ENCODE measurements at regions not wholly inside any gene's neighbourhood (a gene's known extent, or its start where the extent isn't known, plus 50 kb on each side); places are given as distances from the start of the nearest gene placed in this dataset.
"Not testable (repeated sequence)": the region's sequence is repeated elsewhere in the genome, so short reads cannot be mapped to it uniquely, and the experiment has no call there.

GRCh38 chr3:109982201-109982600, 644.9 kb upstream of the DPPA4 start:
- DNase-seq (ENCODE audit: low read depth in 4 of 4, low spot score in 2 of 4): peak in 2 of 4 donors; percentile 2 to 9

- DNase-seq (ENCODE audit: low read depth in 4 of 4, low spot score in 2 of 4): no peak
Observed at GRCh38 chr3:109984976-109985375, 647.6 kb upstream of the DPPA4 start.

- no peak for DNase-seq (ENCODE audit: low read depth in 4 of 4, low spot score in 2 of 4)
Observed at GRCh38 chr3:109985943-109986555, 648.7 kb upstream of the DPPA4 start.

- no peak for DNase-seq (ENCODE audit: low read depth in 4 of 4, low spot score in 2 of 4)
Observed at GRCh38 chr3:109994853-109995252, 657.5 kb upstream of the DPPA4 start.

GRCh38 chr3:109995377-109995776, 658.0 kb upstream of the DPPA4 start:
- DNase-seq (ENCODE audit: low read depth in 4 of 4, low spot score in 2 of 4): no peak

- DNase-seq (ENCODE audit: low read depth in 4 of 4, low spot score in 2 of 4): not testable (repeated sequence)
Observed at GRCh38 chr3:110001905-110002304, 664.6 kb upstream of the DPPA4 start.

GRCh38 chr3:110006913-110007312, 669.6 kb upstream of the DPPA4 start:
- no peak for DNase-seq (ENCODE audit: low read depth in 4 of 4, low spot score in 2 of 4)

- DNase-seq (ENCODE audit: low read depth in 4 of 4, low spot score in 2 of 4): no peak
Observed at GRCh38 chr3:110015231-110015963, 678.1 kb upstream of the DPPA4 start.

GRCh38 chr3:110016235-110016815, 679.0 kb upstream of the DPPA4 start:
- DNase-seq (ENCODE audit: low read depth in 4 of 4, low spot score in 2 of 4): no peak

GRCh38 chr3:110017304-110017703, 680.0 kb upstream of the DPPA4 start:
- DNase-seq (ENCODE audit: low read depth in 4 of 4, low spot score in 2 of 4): no peak

GRCh38 chr3:110021659-110022058, 684.3 kb upstream of the DPPA4 start:
- no peak for DNase-seq (ENCODE audit: low read depth in 4 of 4, low spot score in 2 of 4)

- not testable (repeated sequence) for DNase-seq (ENCODE audit: low read depth in 4 of 4, low spot score in 2 of 4)
Observed at GRCh38 chr3:110023022-110023421, 685.7 kb upstream of the DPPA4 start.

GRCh38 chr3:110026421-110026820, 689.1 kb upstream of the DPPA4 start:
- no peak for DNase-seq (ENCODE audit: low read depth in 4 of 4, low spot score in 2 of 4)

- DNase-seq (ENCODE audit: low read depth in 4 of 4, low spot score in 2 of 4): no peak
Observed at GRCh38 chr3:110027446-110028080, 690.2 kb upstream of the DPPA4 start.

- DNase-seq (ENCODE audit: low read depth in 4 of 4, low spot score in 2 of 4): no peak
Observed at GRCh38 chr3:110031975-110032374, 694.6 kb upstream of the DPPA4 start.

GRCh38 chr3:110059431-110059830, 722.1 kb upstream of the DPPA4 start:
- DNase-seq (ENCODE audit: low read depth in 4 of 4, low spot score in 2 of 4): no peak

- no peak for DNase-seq (ENCODE audit: low read depth in 4 of 4, low spot score in 2 of 4)
Observed at GRCh38 chr3:110062716-110063115, 725.4 kb upstream of the DPPA4 start.

GRCh38 chr3:110063178-110063577, 725.8 kb upstream of the DPPA4 start:
- no peak for DNase-seq (ENCODE audit: low read depth in 4 of 4, low spot score in 2 of 4)

- DNase-seq (ENCODE audit: low read depth in 4 of 4, low spot score in 2 of 4): no peak
Observed at GRCh38 chr3:110066206-110066605, 728.9 kb upstream of the DPPA4 start.

GRCh38 chr3:110067527-110067926, 730.2 kb upstream of the DPPA4 start:
- DNase-seq (ENCODE audit: low read depth in 4 of 4, low spot score in 2 of 4): no peak

GRCh38 chr3:110069761-110070160, 732.4 kb upstream of the DPPA4 start:
- no peak for DNase-seq (ENCODE audit: low read depth in 4 of 4, low spot score in 2 of 4)

Measured in left renal cortex interstitium (tissue), 4 donors.